Activated CD8-positive, alpha-beta T cell treated with anti-CD3 and anti-CD28 coated beads, Interleukin-2, amount 10 ng/mL, durations not matched to agents 7 days and 5 days (primary cell): ENCODE measurements at regions not wholly inside any gene's neighbourhood (a gene's known extent, or its start where the extent isn't known, plus 50 kb on each side); places are given as distances from the start of the nearest gene placed in this dataset.

Experiments used
- ATAC-seq: fragments of 150-1000 bp; cut with Tn5 transposase; one replicate; pipeline ENCODE4 v1.10.0; 2021; ENCODE audit warnings: moderate library complexity
- CTCF ChIA-PET: fragments of 350-600 bp; sonication (Branson Sonifier 250); formaldehyde crosslinking; loops from one replicate; lab custom pipeline; 2021; ENCODE audit warnings: antibody characterized with exemption; lab: Charles Lee
- POLR2A ChIA-PET: fragments of 350-600 bp; sonication (Branson Sonifier 250); formaldehyde crosslinking; loops from one replicate; lab custom pipeline; 2021; ENCODE audit warnings: antibody characterized with exemption; lab: Charles Lee
- DNase-seq: peaks from one replicate; pipeline ENCODE4 v3.0.0-alpha.2; 2020
- H3K27ac Mint-ChIP-seq: one replicate; pipeline ENCODE4 v1.8.0; 2021; ENCODE audit warnings: mild to moderate bottlenecking, mixed read lengths
- H3K27me3 Mint-ChIP-seq: one replicate; pipeline ENCODE4 v1.8.0; 2021; ENCODE audit warnings: low read depth, mixed read lengths
- H3K36me3 Mint-ChIP-seq: one replicate; pipeline ENCODE4 v1.8.0; 2021; ENCODE audit warnings: low read depth, mixed read lengths
- H3K4me1 Mint-ChIP-seq: one replicate; pipeline ENCODE4 v1.8.0; 2021; ENCODE audit warnings: low read depth, mixed read lengths
- H3K4me3 Mint-ChIP-seq: one replicate; pipeline ENCODE4 v1.8.0; 2021; ENCODE audit warnings: mild to moderate bottlenecking, mixed read lengths
- H3K9me3 Mint-ChIP-seq: one replicate; pipeline ENCODE4 v1.8.0; 2022; ENCODE audit warnings: mixed read lengths; ENCODE audit not compliant: insufficient read depth

- peaks cover 2% of the 10 kb centered on the region for H3K27me3 Mint-ChIP-seq
- no peak for ATAC-seq
- H3K4me1 Mint-ChIP-seq = no peaks in the 10 kb centered on the region
- no peak for DNase-seq
- ChIA-PET POLR2A (no interaction called here), CTCF (no interaction called here)
- no peak overlapping the region for H3K27ac Mint-ChIP-seq
- no peaks in the 10 kb centered on the region for H3K9me3 Mint-ChIP-seq
- no peak overlapping the region for H3K4me3 Mint-ChIP-seq
- H3K36me3 Mint-ChIP-seq = no peaks in the 10 kb centered on the region
Measured at GRCh38 chr13:75021151-75021550, 460.8 kb downstream of the TBC1D4 start.

DNA sequence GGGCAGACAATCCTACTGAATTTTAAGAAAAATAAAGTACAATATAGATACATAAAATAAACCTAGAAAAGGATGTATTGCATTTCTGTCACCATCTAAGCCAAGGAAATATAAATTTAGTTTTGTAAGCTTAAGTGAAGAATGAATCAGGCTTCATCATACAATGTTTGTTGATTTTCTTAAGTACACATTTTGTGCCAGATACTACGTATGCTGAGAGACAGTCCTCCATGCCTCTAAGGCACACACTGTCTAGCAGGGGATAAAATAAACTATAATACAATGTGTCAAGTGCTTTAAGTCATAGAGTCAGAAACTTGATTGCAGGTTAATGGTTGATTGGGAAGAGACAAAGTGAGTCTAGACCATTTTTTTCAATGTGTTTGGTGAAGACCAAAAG lies 465.7 kb downstream of the TBC1D4 start:
- DNase-seq = no peak
- Mint-ChIP-seq H3K27ac (no peak overlapping the region), H3K36me3 (no peaks in the 10 kb centered on the region), H3K27me3 (peaks cover 2% of the 10 kb centered on the region), H3K4me1 (no peaks in the 10 kb centered on the region), H3K4me3 (no peak overlapping the region), H3K9me3 (no peaks in the 10 kb centered on the region)
- ATAC-seq = no peak
- POLR2A ChIA-PET = no interaction called here
- CTCF ChIA-PET = no interaction called here

DNA sequence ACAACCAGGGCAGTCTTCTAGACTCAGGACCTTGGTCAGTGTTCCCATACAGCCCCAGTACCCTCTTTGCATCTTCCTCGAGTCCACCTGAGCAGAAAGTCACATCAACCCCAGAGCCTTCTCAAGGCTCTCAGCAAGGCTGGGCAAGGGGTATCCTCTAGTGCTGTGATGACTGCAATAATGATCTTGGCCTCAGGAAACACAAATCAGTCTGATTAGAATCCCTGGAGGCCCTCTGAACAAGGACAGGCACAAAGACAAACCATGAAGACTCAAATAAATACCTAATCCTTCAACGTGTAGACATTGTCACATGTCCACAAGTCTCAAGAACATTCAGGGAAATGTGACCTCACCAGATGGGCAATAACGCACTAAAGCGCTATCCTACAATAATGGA lies 468.2 kb downstream of the TBC1D4 start:
- CTCF ChIA-PET = no interaction called here
- POLR2A ChIA-PET = no interaction called here
- ATAC-seq (no peak), DNase-seq (no peak)
- Mint-ChIP-seq H3K36me3 (no peaks in the 10 kb centered on the region), H3K9me3 (no peaks in the 10 kb centered on the region), H3K4me3 (no peak overlapping the region), H3K27me3 (peaks cover under 1% of the 10 kb centered on the region), H3K4me1 (no peaks in the 10 kb centered on the region), H3K27ac (no peak overlapping the region)

DNA sequence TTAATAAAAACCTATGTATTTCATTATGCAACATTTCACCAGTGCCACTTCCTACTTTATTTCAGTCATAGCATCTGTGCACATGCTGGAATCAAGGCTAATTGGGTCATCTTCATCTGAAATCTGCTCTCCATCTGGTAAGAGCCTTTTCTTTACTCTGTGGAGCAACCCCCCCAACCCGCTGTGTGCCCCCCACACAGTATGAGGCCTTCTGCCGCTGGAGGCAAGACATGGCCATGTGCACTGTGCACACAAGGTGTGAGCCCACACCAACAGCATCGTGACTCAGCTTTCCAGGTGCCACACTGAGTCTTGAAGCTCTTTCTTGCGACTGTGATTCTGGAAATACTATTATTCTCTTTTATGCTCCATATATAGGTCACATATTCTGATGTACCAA lies 471.0 kb downstream of the TBC1D4 start:
- DNase-seq = no peak

GRCh38 chr13:75008926-75009325 lies 473.0 kb downstream of the TBC1D4 start:
- CTCF ChIA-PET = no interaction called here
- Mint-ChIP-seq H3K27me3 (no peaks in the 10 kb centered on the region), H3K4me3 (no peak overlapping the region), H3K27ac (no peak overlapping the region), H3K4me1 (no peaks in the 10 kb centered on the region), H3K36me3 (no peaks in the 10 kb centered on the region), H3K9me3 (no peaks in the 10 kb centered on the region)
- no peak for ATAC-seq
- no peak for DNase-seq
- POLR2A ChIA-PET = no interaction called here

More for the DNA sequence above, 471.0 kb downstream of the TBC1D4 start:
- no peaks in the 10 kb centered on the region for H3K27me3 Mint-ChIP-seq
- no peaks in the 10 kb centered on the region for H3K9me3 Mint-ChIP-seq
- ChIA-PET POLR2A (no interaction called here), CTCF (no interaction called here)
- H3K36me3 Mint-ChIP-seq = no peaks in the 10 kb centered on the region
- no peaks in the 10 kb centered on the region for H3K4me1 Mint-ChIP-seq
- H3K27ac Mint-ChIP-seq = no peak overlapping the region
- ATAC-seq = no peak
- H3K4me3 Mint-ChIP-seq = no peak overlapping the region

DNA sequence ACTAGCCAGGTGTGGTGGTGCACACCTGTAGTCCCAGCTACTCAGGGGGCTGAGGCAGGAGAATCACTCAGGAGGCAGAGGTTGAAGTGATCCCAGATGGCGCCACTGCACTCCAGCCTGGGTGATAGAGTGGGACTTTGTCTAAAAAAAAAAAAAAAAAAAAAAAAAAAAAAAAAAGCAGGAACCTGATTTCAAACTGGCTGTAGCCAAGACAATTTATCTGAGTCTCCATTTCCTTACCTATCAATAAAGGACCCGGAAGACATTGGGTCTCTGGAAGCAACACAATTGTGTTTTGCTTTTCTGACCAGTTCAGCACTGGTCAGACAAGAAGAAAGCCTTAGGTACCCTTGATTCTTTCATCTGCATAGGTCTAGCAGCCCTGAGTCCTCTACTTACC lies 491.0 kb downstream of the TBC1D4 start:
- Mint-ChIP-seq H3K4me3 (no peak overlapping the region), H3K9me3 (no peaks in the 10 kb centered on the region), H3K27ac (no peak overlapping the region), H3K4me1 (no peaks in the 10 kb centered on the region), H3K27me3 (no peaks in the 10 kb centered on the region), H3K36me3 (no peaks in the 10 kb centered on the region)
- ChIA-PET POLR2A (no interaction called here), CTCF (no interaction called here)
- DNase-seq = no peak
- no peak for ATAC-seq

- H3K9me3 Mint-ChIP-seq = no peaks in the 10 kb centered on the region
- ChIA-PET POLR2A (no interaction called here), CTCF (no interaction called here)
- H3K27me3 Mint-ChIP-seq = no peaks in the 10 kb centered on the region
- no peak for ATAC-seq
- no peaks in the 10 kb centered on the region for H3K36me3 Mint-ChIP-seq
- H3K4me3 Mint-ChIP-seq = no peak overlapping the region
- DNase-seq = no peak
- H3K4me1 Mint-ChIP-seq = no peaks in the 10 kb centered on the region
- no peak overlapping the region for H3K27ac Mint-ChIP-seq
Measured at GRCh38 chr13:74987124-74987690, 494.8 kb downstream of the TBC1D4 start.

DNA sequence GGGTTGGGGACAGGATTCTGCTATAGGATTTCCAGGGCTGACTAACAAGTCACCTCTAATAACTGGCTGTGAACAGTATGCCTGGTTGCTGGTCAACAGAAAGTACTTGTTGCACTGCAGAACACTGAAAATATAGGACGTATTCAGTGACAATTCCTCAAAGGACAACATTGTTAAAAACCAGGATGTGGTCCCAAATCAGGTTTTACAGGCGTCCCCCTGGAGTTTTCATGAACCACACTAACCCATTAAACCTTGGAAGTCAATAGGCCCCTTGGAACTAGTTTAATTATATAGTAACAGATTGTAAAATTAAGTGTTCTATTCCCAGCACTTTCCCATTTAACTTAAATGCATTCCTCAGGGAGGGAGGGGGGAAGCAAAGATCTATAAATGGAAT lies 495.4 kb downstream of the TBC1D4 start:
- no peaks in the 10 kb centered on the region for H3K4me1 Mint-ChIP-seq
- CTCF ChIA-PET = no interaction called here
- H3K36me3 Mint-ChIP-seq = no peaks in the 10 kb centered on the region

GRCh38 chr13:74979703-74980102 lies 502.3 kb downstream of the TBC1D4 start:
- ChIA-PET CTCF (interaction anchor here (0.6 kb wide), 1 partner anchor 56 kb away, joined by 3 read pairs; no protein-coding TSS in a partner anchor), POLR2A (no interaction called here)
- no peak overlapping the region for H3K27ac Mint-ChIP-seq
- ATAC-seq (no peak), DNase-seq (no peak)
- no peaks in the 10 kb centered on the region for H3K27me3 Mint-ChIP-seq
- no peaks in the 10 kb centered on the region for H3K9me3 Mint-ChIP-seq
- no peak overlapping the region for H3K4me3 Mint-ChIP-seq
- H3K4me1 Mint-ChIP-seq = no peaks in the 10 kb centered on the region
- no peaks in the 10 kb centered on the region for H3K36me3 Mint-ChIP-seq

More for the DNA sequence above, 495.4 kb downstream of the TBC1D4 start:
- ATAC-seq (no peak), DNase-seq (no peak)
- Mint-ChIP-seq H3K27ac (no peak overlapping the region), H3K9me3 (no peaks in the 10 kb centered on the region), H3K4me3 (no peak overlapping the region), H3K27me3 (no peaks in the 10 kb centered on the region)
- POLR2A ChIA-PET = no interaction called here

DNA sequence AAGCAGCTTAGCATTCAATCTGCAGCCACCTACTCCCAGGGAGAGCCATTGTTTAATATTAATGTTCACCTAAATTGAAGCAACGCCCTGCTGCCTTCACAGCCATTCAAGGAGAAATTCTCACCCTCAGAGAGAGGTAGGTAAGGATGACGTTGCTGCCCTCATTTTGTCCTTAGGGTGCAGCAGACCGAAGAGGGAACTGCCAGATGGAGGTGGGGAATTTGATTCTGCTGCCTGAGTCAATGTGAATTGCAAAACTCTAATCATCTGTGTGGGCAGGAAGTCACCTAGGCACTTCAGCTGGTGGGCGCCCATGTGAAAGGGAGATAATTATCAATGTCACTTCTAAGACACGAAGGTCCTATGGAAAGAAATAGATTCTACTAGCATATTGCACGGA lies 503.4 kb downstream of the TBC1D4 start:
- H3K27ac Mint-ChIP-seq = no peak overlapping the region
- H3K9me3 Mint-ChIP-seq = no peaks in the 10 kb centered on the region
- CTCF ChIA-PET = no interaction called here
- no peak for ATAC-seq
- H3K4me3 Mint-ChIP-seq = no peak overlapping the region
- H3K27me3 Mint-ChIP-seq = no peaks in the 10 kb centered on the region
- DNase-seq = no peak
- H3K4me1 Mint-ChIP-seq = no peaks in the 10 kb centered on the region
- POLR2A ChIA-PET = no interaction called here
- H3K36me3 Mint-ChIP-seq = no peaks in the 10 kb centered on the region

GRCh38 chr13:74977498-74977897 lies 504.5 kb downstream of the TBC1D4 start:
- CTCF ChIA-PET = no interaction called here
- H3K27me3 Mint-ChIP-seq = no peaks in the 10 kb centered on the region
- H3K36me3 Mint-ChIP-seq = no peaks in the 10 kb centered on the region
- ATAC-seq (no peak), DNase-seq (no peak)
- POLR2A ChIA-PET = no interaction called here
- no peaks in the 10 kb centered on the region for H3K9me3 Mint-ChIP-seq
- no peak overlapping the region for H3K27ac Mint-ChIP-seq
- H3K4me1 Mint-ChIP-seq = no peaks in the 10 kb centered on the region
- no peak overlapping the region for H3K4me3 Mint-ChIP-seq

- Mint-ChIP-seq H3K36me3 (no peaks in the 10 kb centered on the region), H3K27ac (no peak overlapping the region), H3K4me3 (no peak overlapping the region), H3K4me1 (no peaks in the 10 kb centered on the region), H3K9me3 (no peaks in the 10 kb centered on the region), H3K27me3 (no peaks in the 10 kb centered on the region)
- ChIA-PET POLR2A (no interaction called here), CTCF (no interaction called here)
- no peak for DNase-seq
- no peak for ATAC-seq
Measured at GRCh38 chr13:74975111-74975510, 506.9 kb downstream of the TBC1D4 start.
